Neural cell (in vitro differentiated cells): ENCODE measurements at regions not wholly inside any gene's neighbourhood (a gene's known extent, or its start where the extent isn't known, plus 50 kb on each side); places are given as distances from the start of the nearest gene placed in this dataset.

ENCODE experiments used
- EP300 ChIP-seq: fragments of 450-650 bp; conservative IDR thresholded peaks from 2 replicates; pipeline ENCODE4 v1.6.1; 2014; ENCODE audit warnings: antibody characterized with exemption, mild to moderate bottlenecking, moderate library complexity; ENCODE audit not compliant: poor library complexity, severe bottlenecking
- EZH2 ChIP-seq: fragments of 200-600, 300-800 bp; shearing (Covaris generic), sonication (generic); IDR thresholded peaks from 2 replicates; pipeline ENCODE4 v1.6.1; 2014; ENCODE audit warnings: antibody characterized with exemption, low read length, borderline replicate concordance, mild to moderate bottlenecking; ENCODE audit not compliant: insufficient read depth, poor library complexity, severe bottlenecking
- POLR2AphosphoS5 ChIP-seq: IDR thresholded peaks from 2 replicates; pipeline ENCODE4 v1.6.1; 2012
- TF ChIP-seq, protein P1 (sequence below): fragments of 450-650 bp; IDR thresholded peaks from 2 replicates; pipeline ENCODE4 v1.5.1; 2014; ENCODE audit warnings: antibody characterized with exemption, mild to moderate bottlenecking, moderate library complexity; ENCODE audit not compliant: poor library complexity, severe bottlenecking
- TF ChIP-seq, protein P2 (sequence below): IDR thresholded peaks from 2 replicates; pipeline ENCODE4 v1.6.1; 2012; ENCODE audit warnings: borderline replicate concordance

DNA sequence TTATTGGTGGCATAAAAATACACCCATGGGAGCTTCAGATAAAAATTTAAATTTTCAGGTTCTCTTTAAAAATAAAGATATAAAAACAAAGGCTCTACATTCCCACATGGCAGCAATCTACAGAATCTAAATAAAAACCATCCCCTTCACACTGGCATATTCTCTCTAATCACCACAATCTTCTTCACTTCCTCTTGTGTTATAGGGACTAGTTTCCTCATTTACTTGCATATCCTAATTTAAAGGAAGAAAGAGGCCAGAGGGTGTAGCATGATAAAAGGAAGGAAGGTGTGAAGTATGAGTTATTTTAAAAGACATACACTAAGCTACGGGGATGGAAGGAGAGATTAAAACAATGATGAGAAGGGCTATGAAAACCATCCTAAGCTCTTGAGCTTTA is 390.5 kb downstream of the ZNF608 start:
- TF ChIP-seq, protein P1, sequence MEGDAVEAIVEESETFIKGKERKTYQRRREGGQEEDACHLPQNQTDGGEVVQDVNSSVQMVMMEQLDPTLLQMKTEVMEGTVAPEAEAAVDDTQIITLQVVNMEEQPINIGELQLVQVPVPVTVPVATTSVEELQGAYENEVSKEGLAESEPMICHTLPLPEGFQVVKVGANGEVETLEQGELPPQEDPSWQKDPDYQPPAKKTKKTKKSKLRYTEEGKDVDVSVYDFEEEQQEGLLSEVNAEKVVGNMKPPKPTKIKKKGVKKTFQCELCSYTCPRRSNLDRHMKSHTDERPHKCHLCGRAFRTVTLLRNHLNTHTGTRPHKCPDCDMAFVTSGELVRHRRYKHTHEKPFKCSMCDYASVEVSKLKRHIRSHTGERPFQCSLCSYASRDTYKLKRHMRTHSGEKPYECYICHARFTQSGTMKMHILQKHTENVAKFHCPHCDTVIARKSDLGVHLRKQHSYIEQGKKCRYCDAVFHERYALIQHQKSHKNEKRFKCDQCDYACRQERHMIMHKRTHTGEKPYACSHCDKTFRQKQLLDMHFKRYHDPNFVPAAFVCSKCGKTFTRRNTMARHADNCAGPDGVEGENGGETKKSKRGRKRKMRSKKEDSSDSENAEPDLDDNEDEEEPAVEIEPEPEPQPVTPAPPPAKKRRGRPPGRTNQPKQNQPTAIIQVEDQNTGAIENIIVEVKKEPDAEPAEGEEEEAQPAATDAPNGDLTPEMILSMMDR: no peak
- no peak for TF ChIP-seq POLR2AphosphoS5
- TF ChIP-seq EZH2: no peak
- no peak for TF ChIP-seq EP300
- TF ChIP-seq, protein P2, sequence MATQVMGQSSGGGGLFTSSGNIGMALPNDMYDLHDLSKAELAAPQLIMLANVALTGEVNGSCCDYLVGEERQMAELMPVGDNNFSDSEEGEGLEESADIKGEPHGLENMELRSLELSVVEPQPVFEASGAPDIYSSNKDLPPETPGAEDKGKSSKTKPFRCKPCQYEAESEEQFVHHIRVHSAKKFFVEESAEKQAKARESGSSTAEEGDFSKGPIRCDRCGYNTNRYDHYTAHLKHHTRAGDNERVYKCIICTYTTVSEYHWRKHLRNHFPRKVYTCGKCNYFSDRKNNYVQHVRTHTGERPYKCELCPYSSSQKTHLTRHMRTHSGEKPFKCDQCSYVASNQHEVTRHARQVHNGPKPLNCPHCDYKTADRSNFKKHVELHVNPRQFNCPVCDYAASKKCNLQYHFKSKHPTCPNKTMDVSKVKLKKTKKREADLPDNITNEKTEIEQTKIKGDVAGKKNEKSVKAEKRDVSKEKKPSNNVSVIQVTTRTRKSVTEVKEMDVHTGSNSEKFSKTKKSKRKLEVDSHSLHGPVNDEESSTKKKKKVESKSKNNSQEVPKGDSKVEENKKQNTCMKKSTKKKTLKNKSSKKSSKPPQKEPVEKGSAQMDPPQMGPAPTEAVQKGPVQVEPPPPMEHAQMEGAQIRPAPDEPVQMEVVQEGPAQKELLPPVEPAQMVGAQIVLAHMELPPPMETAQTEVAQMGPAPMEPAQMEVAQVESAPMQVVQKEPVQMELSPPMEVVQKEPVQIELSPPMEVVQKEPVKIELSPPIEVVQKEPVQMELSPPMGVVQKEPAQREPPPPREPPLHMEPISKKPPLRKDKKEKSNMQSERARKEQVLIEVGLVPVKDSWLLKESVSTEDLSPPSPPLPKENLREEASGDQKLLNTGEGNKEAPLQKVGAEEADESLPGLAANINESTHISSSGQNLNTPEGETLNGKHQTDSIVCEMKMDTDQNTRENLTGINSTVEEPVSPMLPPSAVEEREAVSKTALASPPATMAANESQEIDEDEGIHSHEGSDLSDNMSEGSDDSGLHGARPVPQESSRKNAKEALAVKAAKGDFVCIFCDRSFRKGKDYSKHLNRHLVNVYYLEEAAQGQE: no peak
